SK-N-SH (cell line): ENCODE measurements at regions not wholly inside any gene's neighbourhood (a gene's known extent, or its start where the extent isn't known, plus 50 kb on each side); places are given as distances from the start of the nearest gene placed in this dataset.

Source experiments
- CTCF ChIA-PET: fragments of 300-600, 350-600 bp; formaldehyde crosslinking; extraction: SDS; loops from one replicate; lab custom pipeline; 2021; lab: Yijun Ruan, JAX
- POLR2A ChIA-PET: fragments of 350-600 bp; sonication (Branson Sonifier 250); formaldehyde crosslinking; extraction: SDS; loops from one replicate; lab custom pipeline; 2020; ENCODE audit warnings: antibody characterized with exemption, inconsistent platforms; lab: Yijun Ruan, JAX
- DNase-seq: peaks from one replicate; pipeline ENCODE4 v3.0.0; 2012
- H2AFZ ChIP-seq: fragments of 200-600 bp; sonication (generic); 2 replicates; pipeline ENCODE4 v1.8.1; 2016; ENCODE audit warnings: antibody characterized with exemption, mild to moderate bottlenecking, low read depth
- H3F3A ChIP-seq: fragments of 200-600 bp; sonication (generic); replicated peaks from 2 replicates; pipeline ENCODE3; 2016; ENCODE audit warnings: antibody characterized with exemption, mild to moderate bottlenecking; ENCODE audit not compliant: insufficient read depth
- H3K27ac ChIP-seq, 2 experiments: fragments of 200-500 bp in 1 of 2; fragments of 200-600 bp in 1 of 2; sonication (Bioruptor generic) in 1 of 2; sonication (generic), shearing (Covaris generic) in 1 of 2; 2 replicates each; pipeline versions ENCODE4 v1.5.1 to v1.6.1; 2014 to 2016; ENCODE audit warnings: low read depth in 2 of 2, inconsistent platforms in 1 of 2, low read length in 1 of 2, mild to moderate bottlenecking in 1 of 2, mixed read lengths in 1 of 2
- H3K27me3 ChIP-seq: fragments of 200-600 bp; sonication (generic), shearing (Covaris generic); 2 replicates; pipeline ENCODE4 v1.6.1; 2016; ENCODE audit warnings: mixed run types; ENCODE audit not compliant: insufficient read depth
- H3K36me3 ChIP-seq, 2 experiments: fragments of 200-500 bp in 1 of 2; fragments of 200-600 bp in 1 of 2; sonication (Bioruptor generic) in 1 of 2; sonication (generic) in 1 of 2; replicated peaks in 1 of 2; 2 replicates each; pipeline versions ENCODE3 to v1.5.1; 2014 to 2016; ENCODE audit warnings: low read length in 1 of 2, mild to moderate bottlenecking in 1 of 2; ENCODE audit not compliant: insufficient read depth in 2 of 2, control insufficient read depth in 1 of 2
- H3K4me1 ChIP-seq, 2 experiments: fragments of 200-500 bp in 1 of 2; fragments of 200-600 bp in 1 of 2; sonication (Bioruptor generic) in 1 of 2; sonication (generic), shearing (Covaris generic) in 1 of 2; 2 replicates each; pipeline versions ENCODE4 v1.5.1 to v1.6.1; 2014 to 2016; ENCODE audit warnings: low read depth in 1 of 2, low read length in 1 of 2, mixed run types in 1 of 2; ENCODE audit not compliant: insufficient read depth in 2 of 2, control insufficient read depth in 1 of 2
- H3K4me2 ChIP-seq: fragments of 200-600 bp; sonication (generic), shearing (Covaris generic); 2 replicates; pipeline ENCODE4 v1.6.1; 2017; ENCODE audit warnings: mixed run types
- H3K4me3 ChIP-seq, 2 experiments: fragments of 200-500 bp in 1 of 2; fragments of 200-600 bp in 1 of 2; sonication (Bioruptor generic) in 1 of 2; sonication (generic), shearing (Covaris generic) in 1 of 2; 2 replicates each; pipeline versions ENCODE4 v1.5.1 to v1.8.1; 2014 to 2016; ENCODE audit warnings: low read depth in 2 of 2, inconsistent platforms in 1 of 2, low read length in 1 of 2, mild to moderate bottlenecking in 1 of 2, mixed read lengths in 1 of 2, moderate library complexity in 1 of 2
- H3K79me2 ChIP-seq: fragments of 200-600 bp; sonication (generic); 2 replicates; pipeline ENCODE4 v1.8.1; 2017; ENCODE audit warnings: mild to moderate bottlenecking; ENCODE audit not compliant: insufficient read depth
- H3K9ac ChIP-seq: fragments of 200-600 bp; sonication (generic); 2 replicates; pipeline ENCODE4 v1.6.1; 2017; ENCODE audit warnings: mixed run types
- H3K9me2 ChIP-seq: fragments of 200-600 bp; sonication (generic); 2 replicates; pipeline ENCODE4 v1.6.1; 2017; ENCODE audit warnings: mixed run types
- H3K9me3 ChIP-seq: fragments of 200-600 bp; sonication (generic); 2 replicates; pipeline ENCODE4 v1.6.1; 2017; ENCODE audit warnings: mixed run types, mild to moderate bottlenecking, moderate library complexity
- H4K20me1 ChIP-seq: fragments of 200-600 bp; sonication (generic); 2 replicates; pipeline ENCODE4 v1.6.1; 2017; ENCODE audit warnings: mild to moderate bottlenecking, mixed run types; ENCODE audit not compliant: insufficient read depth
- ELF1 ChIP-seq: IDR thresholded peaks from 2 replicates; pipeline ENCODE4 v1.4.0; 2012
- EZH2phosphoT487 ChIP-seq: fragments of 200-600 bp; sonication (generic); IDR thresholded peaks from 2 replicates; pipeline ENCODE4 v1.6.1; 2017; ENCODE audit warnings: low read depth, mixed run types, mild to moderate bottlenecking, antibody characterized with exemption, moderate library complexity, borderline replicate concordance
- FOSL2 ChIP-seq: IDR thresholded peaks from 2 replicates; pipeline ENCODE4 v1.4.0; 2012; ENCODE audit warnings: low read depth, mild to moderate bottlenecking, moderate library complexity, borderline replicate concordance
- GABPA ChIP-seq: IDR thresholded peaks from 2 replicates; pipeline ENCODE4 v1.4.0; 2012; ENCODE audit warnings: low read depth, mild to moderate bottlenecking
- GATA2 ChIP-seq: sonication (generic); formaldehyde crosslinking; IDR thresholded peaks from 2 replicates; pipeline ENCODE4 v1.5.0; 2020; ENCODE audit warnings: mild to moderate bottlenecking, missing genetic modification reagents
- MEF2A ChIP-seq: IDR thresholded peaks from 2 replicates; pipeline ENCODE4 v1.4.0; 2012; ENCODE audit warnings: low read depth, borderline replicate concordance
- MXI1 ChIP-seq: IDR thresholded peaks from 2 replicates; pipeline ENCODE4 v1.6.1; 2012; ENCODE audit warnings: mild to moderate bottlenecking, low read depth, low read length, improper control_type of control experiment
- RAD21 ChIP-seq: IDR thresholded peaks from 2 replicates; pipeline ENCODE4 v1.6.1; 2012; ENCODE audit warnings: mild to moderate bottlenecking, low read length
- RCOR1 ChIP-seq: fragments of 150-350 bp; IDR thresholded peaks from 2 replicates; pipeline ENCODE4 v1.6.1; 2017; ENCODE audit warnings: antibody characterized with exemption, low read length
- REST ChIP-seq: IDR thresholded peaks from 2 replicates; pipeline ENCODE4 v1.6.1; 2012; ENCODE audit warnings: mild to moderate bottlenecking, low read depth, low read length, moderate library complexity
- SIN3A ChIP-seq: IDR thresholded peaks from 2 replicates; pipeline ENCODE4 v1.6.1; 2012; ENCODE audit warnings: low read depth, mild to moderate bottlenecking, low read length, moderate library complexity, borderline replicate concordance
- TEAD4 ChIP-seq: IDR thresholded peaks from 2 replicates; pipeline ENCODE4 v1.4.0; 2012; ENCODE audit warnings: mild to moderate bottlenecking, borderline replicate concordance; ENCODE audit not compliant: insufficient read depth
- USF1 ChIP-seq: IDR thresholded peaks from 2 replicates; pipeline ENCODE4 v1.4.0; 2012; ENCODE audit warnings: low read depth, borderline replicate concordance
- ZBTB33 ChIP-seq: IDR thresholded peaks from 2 replicates; pipeline ENCODE4 v1.4.0; 2012; ENCODE audit warnings: low read depth, borderline replicate concordance
- WGBS: methylation state at CpG from one replicate; pipeline ENCODE4 v1.1.6; 2017; ENCODE audit warnings: low lambda C conversion rate; 5-methylcytosine and 5-hydroxymethylcytosine counted together

GRCh38 chr5:57010786-57011185 lies 58.9 kb upstream of the MIER3 start:
- WGBS = 73% methylated on average over 4 of the region's 4 CpGs
- no peak for DNase-seq
- H3K79me2 ChIP-seq = no peaks in the 10 kb centered on the region
- H3K4me2 ChIP-seq = no peak overlapping the region
- H3K4me3 ChIP-seq = no peak overlapping the region
- TF ChIP-seq GATA2 (CRISPR knock-in tag) (no peak), MEF2A (no peak), FOSL2 (no peak), ELF1 (no peak), TEAD4 (no peak), USF1 (no peak), RCOR1 (no peak), ZBTB33 (no peak), MXI1 (no peak), SIN3A (no peak), EZH2phosphoT487 (no peak), RAD21 (no peak), GABPA (no peak), REST (no peak)
- H3K9ac ChIP-seq = no peak overlapping the region
- no peak overlapping the region for H3K27ac ChIP-seq
- ChIA-PET CTCF (interaction anchor here (2.2 kb wide), 1 partner anchor 14 kb away, joined by 5 read pairs; no protein-coding TSS in a partner anchor), POLR2A (no interaction called here)
- H2AFZ ChIP-seq = no peak overlapping the region
- no peaks in the 10 kb centered on the region for H4K20me1 ChIP-seq
- no peaks in the 10 kb centered on the region for H3K36me3 ChIP-seq
- H3F3A ChIP-seq = no peaks in the 10 kb centered on the region
- H3K9me3 ChIP-seq = no peaks in the 10 kb centered on the region
- H3K27me3 ChIP-seq = no peaks in the 10 kb centered on the region; the same call in 1 of the 2 replicates
- H3K9me2 ChIP-seq = no peaks in the 10 kb centered on the region
- H3K4me1 ChIP-seq = peaks cover 0 to 2% of the 10 kb centered on the region in 2 experiments; a peak in 1 of 4 replicates
